Endothelial cell of umbilical vein (primary cell): ENCODE measurements at regions not wholly inside any gene's neighbourhood (a gene's known extent, or its start where the extent isn't known, plus 50 kb on each side); places are given as distances from the start of the nearest gene placed in this dataset.

Experiments
- BruUV-seq: library from RNA; stranded (reverse); fragments of 400-500 nt; replicated peaks from 2 replicates; lab custom pipeline; 2021; lab: Mats Ljungman, UMichigan
- CTCF ChIA-PET: fragments of 300-600, 350-600 bp; sonication (Branson Sonifier 250); formaldehyde crosslinking; loops from one replicate; lab custom pipeline; 2021; ENCODE audit warnings: antibody characterized with exemption, inconsistent platforms; lab: Charles Lee
- POLR2A ChIA-PET: fragments of 300-600, 350-600 bp; sonication (Branson Sonifier 250); formaldehyde crosslinking; loops from one replicate; lab custom pipeline; 2021; ENCODE audit warnings: antibody characterized with exemption, inconsistent platforms; lab: Charles Lee
- DNase-seq: peaks from one replicate; pipeline ENCODE4 v3.0.0-alpha.2; 2011; ENCODE audit warnings: low read depth, low spot score
- FAIRE-seq: peaks from 2 replicates; lab custom pipeline; 2011; peaks lifted over from hg19 to GRCh38; lab: Jason Lieb, UNC
- H2AFZ ChIP-seq: 2 replicates; pipeline ENCODE4 v1.6.0; 2012; ENCODE audit warnings: low read depth, low read length, control low read depth, inconsistent platforms
- H3K27ac ChIP-seq: 2 replicates; pipeline ENCODE4 v1.5.1; 2011; ENCODE audit warnings: low read depth, mild to moderate bottlenecking, control low read depth, low read length, moderate library complexity; ENCODE audit not compliant: insufficient read depth
- H3K27me3 ChIP-seq, 2 experiments: 2 replicates each; pipeline versions ENCODE4 v1.6.0 to v1.6.1; 2011; ENCODE audit warnings: low read length in 2 of 2, mixed read lengths in 1 of 2; ENCODE audit not compliant: control insufficient read depth in 2 of 2, insufficient read depth in 2 of 2
- H3K36me3 ChIP-seq, 2 experiments: 2 replicates in 1 of 2; 3 replicates in 1 of 2; pipeline ENCODE4 v1.5.1; 2011; ENCODE audit warnings: low read length in 2 of 2, mild to moderate bottlenecking in 1 of 2, moderate library complexity in 1 of 2; ENCODE audit not compliant: control insufficient read depth in 2 of 2, insufficient read depth in 2 of 2; ENCODE audit errors: extremely low read depth in 1 of 2
- H3K4me1 ChIP-seq: 3 replicates; pipeline ENCODE4 v1.5.1; 2011; ENCODE audit warnings: mild to moderate bottlenecking, low read length; ENCODE audit not compliant: control insufficient read depth, insufficient read depth; ENCODE audit errors: extremely low read depth
- H3K4me2 ChIP-seq: 2 replicates; pipeline ENCODE4 v1.6.1; 2011; ENCODE audit warnings: low read length, control low read depth, mixed read lengths; ENCODE audit not compliant: insufficient read depth
- H3K4me3 ChIP-seq, 3 experiments: fragments of 200-600 bp in 1 of 3; sonication (generic), shearing (Covaris generic) in 1 of 3; replicated peaks in 1 of 3; 2 replicates each; pipeline ENCODE4 v1.5.1; 2011 to 2016; ENCODE audit warnings: control low read depth in 3 of 3, low read length in 3 of 3, mild to moderate bottlenecking in 2 of 3, inconsistent platforms in 1 of 3, low read depth in 1 of 3, moderate library complexity in 1 of 3; ENCODE audit not compliant: insufficient read depth in 1 of 3
- H3K79me2 ChIP-seq: 2 replicates; pipeline ENCODE4 v1.6.0; 2012; ENCODE audit warnings: low read length, inconsistent platforms; ENCODE audit not compliant: control insufficient read depth, insufficient read depth
- H3K9ac ChIP-seq: replicated peaks from 2 replicates; pipeline ENCODE3; 2011; ENCODE audit warnings: low read length, control low read depth; ENCODE audit not compliant: insufficient read depth; ENCODE audit errors: extremely low read depth
- H3K9me1 ChIP-seq: replicated peaks from 3 replicates; pipeline ENCODE4 v1.6.0; 2011; ENCODE audit warnings: mild to moderate bottlenecking, low read length; ENCODE audit not compliant: control insufficient read depth, insufficient read depth; ENCODE audit errors: extremely low read depth
- H3K9me3 ChIP-seq: replicated peaks from 2 replicates; pipeline ENCODE4 v1.5.1; 2012; ENCODE audit warnings: low read length, inconsistent platforms; ENCODE audit not compliant: control insufficient read depth, insufficient read depth
- H4K20me1 ChIP-seq: replicated peaks from 2 replicates; pipeline ENCODE3; 2011; ENCODE audit warnings: mild to moderate bottlenecking, low read length; ENCODE audit not compliant: control insufficient read depth, insufficient read depth; ENCODE audit errors: extremely low read depth
- CTCF ChIP-seq, 2 donors: IDR thresholded peaks; 1 replicate in 1 of 2; 2 replicates in 1 of 2; pipeline ENCODE4 v1.5.1; 2011; ENCODE audit warnings: low read length in 2 of 2, mild to moderate bottlenecking in 2 of 2, moderate library complexity in 2 of 2, control low read depth in 1 of 2, inconsistent platforms in 1 of 2, low read depth in 1 of 2; ENCODE audit not compliant: insufficient read depth in 1 of 2; ENCODE audit errors: extremely low read depth in 1 of 2
- EZH2 ChIP-seq: IDR thresholded peaks from 2 replicates; pipeline ENCODE4 v1.6.1; 2012; ENCODE audit warnings: borderline replicate concordance, low read depth, mild to moderate bottlenecking, moderate library complexity, low read length, inconsistent platforms; ENCODE audit not compliant: severe bottlenecking
- FOS ChIP-seq: IDR thresholded peaks from 2 replicates; pipeline ENCODE4 v1.6.1; 2011; ENCODE audit warnings: mild to moderate bottlenecking, low read length, moderate library complexity, borderline replicate concordance; ENCODE audit not compliant: insufficient read depth
- GATA2 ChIP-seq: IDR thresholded peaks from 2 replicates; pipeline ENCODE4 v1.7.0; 2011; ENCODE audit warnings: low read depth, mild to moderate bottlenecking, moderate library complexity, mixed read lengths, low read length; ENCODE audit not compliant: insufficient read length, insufficient read depth
- JUN ChIP-seq: IDR thresholded peaks from 2 replicates; pipeline ENCODE4 v1.6.1; 2011; ENCODE audit warnings: borderline replicate concordance, low read depth; ENCODE audit not compliant: insufficient read length, insufficient read depth
- MAX ChIP-seq: IDR thresholded peaks from 2 replicates; pipeline ENCODE4 v1.6.1; 2011; ENCODE audit not compliant: insufficient read depth, insufficient read length
- MYC ChIP-seq: IDR thresholded peaks from one replicate; pipeline ENCODE4 v1.6.1; 2011; ENCODE audit warnings: mild to moderate bottlenecking, low read depth, low read length
- POLR2A ChIP-seq: IDR thresholded peaks from 2 replicates; pipeline ENCODE4 v1.6.1; 2012; ENCODE audit warnings: low read depth, mild to moderate bottlenecking, control low read depth, low read length
- POLR2AphosphoS5 ChIP-seq: IDR thresholded peaks from 2 replicates; pipeline ENCODE4 v1.6.1; 2012; ENCODE audit warnings: low read depth, mild to moderate bottlenecking, control low read depth, low read length, moderate library complexity; ENCODE audit not compliant: insufficient read depth
- dilution Hi-C: fragments of 300-500 bp; cut with MboI; formaldehyde crosslinking; loops from one replicate; pipeline ENCODE4 v1.15.0; 2019; ENCODE audit warnings: low sequenced_read_pairs; ENCODE audit not compliant: extremely low pct_ligation_motif_present
- intact Hi-C: fragments of 100-400 bp; cut with micrococcal nuclease; formaldehyde crosslinking; loops from one replicate; pipeline ENCODE4 v1.10.0; 2022

- ChIA-PET POLR2A (interaction anchor here (0.6 kb wide), 1 partner anchor 153 kb away, joined by 4 read pairs; no protein-coding TSS in a partner anchor), CTCF (no interaction called here)
- Histone ChIP-seq H3K9me3 (no peaks in the 10 kb centered on the region), H2AFZ (no peak overlapping the region), H3K9me1 (no peaks in the 10 kb centered on the region), H3K36me3 (no peaks in the 10 kb centered on the region), H3K9ac (no peak overlapping the region), H3K27ac (no peak overlapping the region), H4K20me1 (no peaks in the 10 kb centered on the region), H3K4me2 (no peak overlapping the region), H3K79me2 (no peaks in the 10 kb centered on the region), H3K4me3 (no peak overlapping the region), H3K27me3 (no peaks in the 10 kb centered on the region), H3K4me1 (no peaks in the 10 kb centered on the region)
- dilution Hi-C loops = no loop called here
- FAIRE-seq (no peak), DNase-seq (peak; percentile 17)
- intact Hi-C loops = no loop called here
- TF ChIP-seq MYC = no peak
- TF ChIP-seq CTCF (IDR thresholded peaks at IDR 0.05; ENCODE audit: extremely low read depth in 1 of 2, insufficient read depth in 1 of 2, low read depth in 1 of 2, low read length in 2 of 2) = peak in 1 of 2 donors; percentile 5
- no peak for TF ChIP-seq EZH2
- no peak for TF ChIP-seq FOS
- no TSS peak for BruUV-seq
These were observed 67.7 kb upstream of the ARL4D start for GRCh38 chr17:43330876-43331639.

GRCh38 chr17:43329183-43329582 lies 69.6 kb upstream of the ARL4D start:
- POLR2A ChIA-PET = interaction anchor here (1.1 kb wide), 1 partner anchor 39 kb away, joined by 3 read pairs; no protein-coding TSS in a partner anchor

More at GRCh38 chr17:43329183-43329582, 69.6 kb upstream of the ARL4D start:
- H3K4me1 ChIP-seq = no peaks in the 10 kb centered on the region
- H3K9me1 ChIP-seq = no peaks in the 10 kb centered on the region
- no peak overlapping the region for H2AFZ ChIP-seq
- no peak overlapping the region for H3K4me2 ChIP-seq
- no peaks in the 10 kb centered on the region for H3K9me3 ChIP-seq
- H3K9ac ChIP-seq = no peak overlapping the region
- TF ChIP-seq MAX (no peak), FOS (no peak), JUN (no peak), POLR2A (no peak), CTCF (IDR thresholded peaks at IDR 0.05; ENCODE audit: extremely low read depth in 1 of 2, insufficient read depth in 1 of 2, low read depth in 1 of 2, low read length in 2 of 2) (no peak), POLR2AphosphoS5 (no peak), GATA2 (no peak), MYC (no peak), EZH2 (no peak)
- no peak for FAIRE-seq
- dilution Hi-C loops (no loop called here), intact Hi-C loops (no loop called here)
- H3K4me3 ChIP-seq = no peak overlapping the region
- DNase-seq = no peak
- CTCF ChIA-PET = interaction anchor here (1.2 kb wide), 1 partner anchor 10 kb away, joined by 3 read pairs; no protein-coding TSS in a partner anchor
- no peaks in the 10 kb centered on the region for H3K36me3 ChIP-seq
- no peaks in the 10 kb centered on the region for H3K27me3 ChIP-seq
- H3K27ac ChIP-seq = no peak overlapping the region
- H4K20me1 ChIP-seq = no peaks in the 10 kb centered on the region
- no peaks in the 10 kb centered on the region for H3K79me2 ChIP-seq
- BruUV-seq = no TSS peak
